ENCODE measurements at regions not wholly inside any gene's neighbourhood (a gene's known extent, or its start where the extent isn't known, plus 50 kb on each side); places are given as distances from the start of the nearest gene placed in this dataset.
"Not testable (repeated sequence)": the region's sequence is repeated elsewhere in the genome, so short reads cannot be mapped to it uniquely, and the experiment has no call there.

DNA sequence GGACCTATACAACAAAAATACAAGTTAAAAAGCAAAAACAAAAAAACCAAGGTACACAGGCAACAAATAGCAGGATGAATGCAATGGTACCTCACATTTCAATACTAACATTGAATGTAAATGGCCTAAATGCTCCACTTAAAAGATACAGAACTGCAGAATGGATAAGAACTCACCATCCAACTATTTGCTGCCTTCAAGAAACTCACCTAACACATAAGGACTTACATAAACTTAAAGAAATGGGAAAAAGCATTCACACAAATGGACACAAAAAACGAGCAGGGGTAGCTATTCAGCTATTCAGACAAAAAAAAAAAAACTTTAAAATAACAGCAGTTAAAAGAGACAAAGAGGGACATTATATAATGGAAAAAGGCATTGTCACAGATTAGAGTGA is 158.7 kb downstream of the MMUT start:
- TF ChIP-seq EZH2phosphoT487 (conservative IDR thresholded peaks at IDR 0.05; ENCODE audit: low read length), result not testable (repeated sequence)
- TF ChIP-seq, protein P1, sequence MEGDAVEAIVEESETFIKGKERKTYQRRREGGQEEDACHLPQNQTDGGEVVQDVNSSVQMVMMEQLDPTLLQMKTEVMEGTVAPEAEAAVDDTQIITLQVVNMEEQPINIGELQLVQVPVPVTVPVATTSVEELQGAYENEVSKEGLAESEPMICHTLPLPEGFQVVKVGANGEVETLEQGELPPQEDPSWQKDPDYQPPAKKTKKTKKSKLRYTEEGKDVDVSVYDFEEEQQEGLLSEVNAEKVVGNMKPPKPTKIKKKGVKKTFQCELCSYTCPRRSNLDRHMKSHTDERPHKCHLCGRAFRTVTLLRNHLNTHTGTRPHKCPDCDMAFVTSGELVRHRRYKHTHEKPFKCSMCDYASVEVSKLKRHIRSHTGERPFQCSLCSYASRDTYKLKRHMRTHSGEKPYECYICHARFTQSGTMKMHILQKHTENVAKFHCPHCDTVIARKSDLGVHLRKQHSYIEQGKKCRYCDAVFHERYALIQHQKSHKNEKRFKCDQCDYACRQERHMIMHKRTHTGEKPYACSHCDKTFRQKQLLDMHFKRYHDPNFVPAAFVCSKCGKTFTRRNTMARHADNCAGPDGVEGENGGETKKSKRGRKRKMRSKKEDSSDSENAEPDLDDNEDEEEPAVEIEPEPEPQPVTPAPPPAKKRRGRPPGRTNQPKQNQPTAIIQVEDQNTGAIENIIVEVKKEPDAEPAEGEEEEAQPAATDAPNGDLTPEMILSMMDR (IDR thresholded peaks at IDR 0.05; ENCODE audit: insufficient read depth, low read length, poor library complexity, severe bottlenecking), result not testable (repeated sequence)
